ENCODE measurements at regions not wholly inside any gene's neighbourhood (a gene's known extent, or its start where the extent isn't known, plus 50 kb on each side); places are given as distances from the start of the nearest gene placed in this dataset.

GRCh38 chr4:181682367-181683047 lies 560.7 kb upstream of the TENM3 start:
- H3K36me3 ChIP-seq (ENCODE audit: control insufficient read depth in 1 of 2, insufficient read depth in 2 of 2, low read length in 2 of 2), result no peaks in the 10 kb centered on the region

GRCh38 chr4:181684310-181684709 lies 558.9 kb upstream of the TENM3 start:
- no peaks in the 10 kb centered on the region for H3K4me1 ChIP-seq (ENCODE audit: control insufficient read depth in 1 of 2, insufficient read depth in 2 of 2, low read length in 2 of 2)
- H3K9ac ChIP-seq (ENCODE audit: low read depth in 1 of 2, low read length in 2 of 2), result no peak overlapping the region

More at GRCh38 chr4:181682367-181683047, 560.7 kb upstream of the TENM3 start:
- H3K27me3 ChIP-seq (ENCODE audit: control insufficient read depth in 1 of 2, insufficient read depth in 2 of 2, low read length in 2 of 2), result no peaks in the 10 kb centered on the region
- H3K9me3 ChIP-seq (ENCODE audit: control insufficient read depth in 1 of 2, low read length in 2 of 2), result no peaks in the 10 kb centered on the region
- no peaks in the 10 kb centered on the region for H3K4me1 ChIP-seq (ENCODE audit: control insufficient read depth in 1 of 2, insufficient read depth in 2 of 2, low read length in 2 of 2)
- H3K9ac ChIP-seq (ENCODE audit: low read depth in 1 of 2, low read length in 2 of 2), result no peak overlapping the region
- H3K4me3 ChIP-seq (ENCODE audit: low read depth in 1 of 2, low read length in 2 of 2), result no peak overlapping the region
- no peak overlapping the region for H3K27ac ChIP-seq (ENCODE audit: low read depth, low read length)

GRCh38 chr4:181685461-181685860 lies 557.7 kb upstream of the TENM3 start:
- Histone ChIP-seq H3K27me3 (ENCODE audit: control insufficient read depth in 1 of 2, insufficient read depth in 2 of 2, low read length in 2 of 2) (no peaks in the 10 kb centered on the region), H3K9ac (ENCODE audit: low read depth in 1 of 2, low read length in 2 of 2) (no peak overlapping the region), H3K4me3 (ENCODE audit: low read depth in 1 of 2, low read length in 2 of 2) (no peak overlapping the region), H3K27ac (ENCODE audit: low read depth, low read length) (no peak overlapping the region), H3K4me1 (ENCODE audit: control insufficient read depth in 1 of 2, insufficient read depth in 2 of 2, low read length in 2 of 2) (no peaks in the 10 kb centered on the region), H3K9me3 (ENCODE audit: control insufficient read depth in 1 of 2, low read length in 2 of 2) (no peaks in the 10 kb centered on the region), H3K36me3 (ENCODE audit: control insufficient read depth in 1 of 2, insufficient read depth in 2 of 2, low read length in 2 of 2) (no peaks in the 10 kb centered on the region)

More at GRCh38 chr4:181684310-181684709, 558.9 kb upstream of the TENM3 start:
- no peaks in the 10 kb centered on the region for H3K9me3 ChIP-seq (ENCODE audit: control insufficient read depth in 1 of 2, low read length in 2 of 2)
- H3K27ac ChIP-seq (ENCODE audit: low read depth, low read length), result no peak overlapping the region
- H3K36me3 ChIP-seq (ENCODE audit: control insufficient read depth in 1 of 2, insufficient read depth in 2 of 2, low read length in 2 of 2), result no peaks in the 10 kb centered on the region
- H3K27me3 ChIP-seq (ENCODE audit: control insufficient read depth in 1 of 2, insufficient read depth in 2 of 2, low read length in 2 of 2), result no peaks in the 10 kb centered on the region
- no peak overlapping the region for H3K4me3 ChIP-seq (ENCODE audit: low read depth in 1 of 2, low read length in 2 of 2)

- no peaks in the 10 kb centered on the region for H3K27me3 ChIP-seq (ENCODE audit: control insufficient read depth in 1 of 2, insufficient read depth in 2 of 2, low read length in 2 of 2)
- no peak overlapping the region for H3K27ac ChIP-seq (ENCODE audit: low read depth, low read length)
Measured at GRCh38 chr4:181685911-181686310, 557.3 kb upstream of the TENM3 start.

GRCh38 chr4:181687116-181687515 lies 556.1 kb upstream of the TENM3 start:
- no peaks in the 10 kb centered on the region for H3K27me3 ChIP-seq (ENCODE audit: control insufficient read depth in 1 of 2, insufficient read depth in 2 of 2, low read length in 2 of 2)
- H3K4me1 ChIP-seq (ENCODE audit: control insufficient read depth in 1 of 2, insufficient read depth in 2 of 2, low read length in 2 of 2), result no peaks in the 10 kb centered on the region
- no peaks in the 10 kb centered on the region for H3K36me3 ChIP-seq (ENCODE audit: control insufficient read depth in 1 of 2, insufficient read depth in 2 of 2, low read length in 2 of 2)
- no peak overlapping the region for H3K9ac ChIP-seq (ENCODE audit: low read depth in 1 of 2, low read length in 2 of 2)
- no peak overlapping the region for H3K4me3 ChIP-seq (ENCODE audit: low read depth in 1 of 2, low read length in 2 of 2)
- H3K27ac ChIP-seq (ENCODE audit: low read depth, low read length), result no peak overlapping the region
- no peaks in the 10 kb centered on the region for H3K9me3 ChIP-seq (ENCODE audit: control insufficient read depth in 1 of 2, low read length in 2 of 2)

More at GRCh38 chr4:181685911-181686310, 557.3 kb upstream of the TENM3 start:
- Histone ChIP-seq H3K9me3 (ENCODE audit: control insufficient read depth in 1 of 2, low read length in 2 of 2) (no peaks in the 10 kb centered on the region), H3K4me1 (ENCODE audit: control insufficient read depth in 1 of 2, insufficient read depth in 2 of 2, low read length in 2 of 2) (no peaks in the 10 kb centered on the region), H3K9ac (ENCODE audit: low read depth in 1 of 2, low read length in 2 of 2) (no peak overlapping the region), H3K36me3 (ENCODE audit: control insufficient read depth in 1 of 2, insufficient read depth in 2 of 2, low read length in 2 of 2) (no peaks in the 10 kb centered on the region), H3K4me3 (ENCODE audit: low read depth in 1 of 2, low read length in 2 of 2) (no peak overlapping the region)

DNA sequence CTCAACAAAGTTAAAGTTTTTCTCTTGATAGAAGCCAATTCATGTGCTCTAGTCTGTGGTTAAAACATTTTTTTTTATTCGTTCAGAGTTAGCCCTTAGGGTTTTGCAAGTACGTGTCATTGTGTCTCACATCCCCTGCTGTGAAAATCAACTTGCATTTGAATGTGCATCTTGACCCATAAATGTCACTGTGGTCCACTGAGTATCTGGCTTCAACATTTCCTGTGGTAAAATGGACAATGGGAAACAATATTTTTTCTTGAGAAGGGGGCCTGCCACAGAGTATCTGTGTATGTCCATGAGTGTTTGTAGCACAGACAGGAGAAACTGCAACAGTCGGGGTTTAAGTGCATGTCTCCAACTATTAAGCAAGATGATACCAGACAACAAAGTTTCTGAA lies 554.8 kb upstream of the TENM3 start:
- no peaks in the 10 kb centered on the region for H3K9me3 ChIP-seq (ENCODE audit: control insufficient read depth in 1 of 2, low read length in 2 of 2)
- H3K36me3 ChIP-seq (ENCODE audit: control insufficient read depth in 1 of 2, insufficient read depth in 2 of 2, low read length in 2 of 2), result no peaks in the 10 kb centered on the region
- H3K4me3 ChIP-seq (ENCODE audit: low read depth in 1 of 2, low read length in 2 of 2), result no peak overlapping the region
- no peak overlapping the region for H3K27ac ChIP-seq (ENCODE audit: low read depth, low read length)
- no peaks in the 10 kb centered on the region for H3K27me3 ChIP-seq (ENCODE audit: control insufficient read depth in 1 of 2, insufficient read depth in 2 of 2, low read length in 2 of 2)
- H3K9ac ChIP-seq (ENCODE audit: low read depth in 1 of 2, low read length in 2 of 2), result no peak overlapping the region
- no peaks in the 10 kb centered on the region for H3K4me1 ChIP-seq (ENCODE audit: control insufficient read depth in 1 of 2, insufficient read depth in 2 of 2, low read length in 2 of 2)

DNA sequence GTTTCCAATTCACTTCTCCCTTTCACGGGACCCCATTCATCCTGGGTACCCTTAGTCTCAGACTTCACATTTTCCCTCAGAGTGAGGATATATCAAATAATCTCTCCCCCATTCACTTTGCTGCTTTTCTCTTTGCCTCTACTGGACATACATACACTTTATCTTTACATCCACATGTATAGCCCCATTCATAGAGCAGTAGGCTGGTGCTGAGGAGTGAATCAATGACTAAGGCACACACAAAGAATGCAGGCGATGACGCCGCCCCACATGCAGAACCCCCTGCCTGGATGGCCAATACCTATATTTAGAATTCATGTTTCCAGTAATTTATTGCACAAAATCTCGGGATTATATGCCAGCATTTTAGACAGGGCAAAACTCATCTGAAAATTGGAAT lies 554.3 kb upstream of the TENM3 start:
- no peak overlapping the region for H3K27ac ChIP-seq (ENCODE audit: low read depth, low read length)
- no peaks in the 10 kb centered on the region for H3K4me1 ChIP-seq (ENCODE audit: control insufficient read depth in 1 of 2, insufficient read depth in 2 of 2, low read length in 2 of 2)
- no peaks in the 10 kb centered on the region for H3K9me3 ChIP-seq (ENCODE audit: control insufficient read depth in 1 of 2, low read length in 2 of 2)
- H3K4me3 ChIP-seq (ENCODE audit: low read depth in 1 of 2, low read length in 2 of 2), result no peak overlapping the region
- H3K36me3 ChIP-seq (ENCODE audit: control insufficient read depth in 1 of 2, insufficient read depth in 2 of 2, low read length in 2 of 2), result no peaks in the 10 kb centered on the region
- no peak overlapping the region for H3K9ac ChIP-seq (ENCODE audit: low read depth in 1 of 2, low read length in 2 of 2)
- no peaks in the 10 kb centered on the region for H3K27me3 ChIP-seq (ENCODE audit: control insufficient read depth in 1 of 2, insufficient read depth in 2 of 2, low read length in 2 of 2)

GRCh38 chr4:181690498-181690897 lies 552.7 kb upstream of the TENM3 start:
- Histone ChIP-seq H3K9ac (ENCODE audit: low read depth in 1 of 2, low read length in 2 of 2) (no peak overlapping the region), H3K9me3 (ENCODE audit: control insufficient read depth in 1 of 2, low read length in 2 of 2) (no peaks in the 10 kb centered on the region), H3K27ac (ENCODE audit: low read depth, low read length) (no peak overlapping the region), H3K4me1 (ENCODE audit: control insufficient read depth in 1 of 2, insufficient read depth in 2 of 2, low read length in 2 of 2) (no peaks in the 10 kb centered on the region), H3K36me3 (ENCODE audit: control insufficient read depth in 1 of 2, insufficient read depth in 2 of 2, low read length in 2 of 2) (no peaks in the 10 kb centered on the region), H3K4me3 (ENCODE audit: low read depth in 1 of 2, low read length in 2 of 2) (no peak overlapping the region), H3K27me3 (ENCODE audit: control insufficient read depth in 1 of 2, insufficient read depth in 2 of 2, low read length in 2 of 2) (no peaks in the 10 kb centered on the region)

DNA sequence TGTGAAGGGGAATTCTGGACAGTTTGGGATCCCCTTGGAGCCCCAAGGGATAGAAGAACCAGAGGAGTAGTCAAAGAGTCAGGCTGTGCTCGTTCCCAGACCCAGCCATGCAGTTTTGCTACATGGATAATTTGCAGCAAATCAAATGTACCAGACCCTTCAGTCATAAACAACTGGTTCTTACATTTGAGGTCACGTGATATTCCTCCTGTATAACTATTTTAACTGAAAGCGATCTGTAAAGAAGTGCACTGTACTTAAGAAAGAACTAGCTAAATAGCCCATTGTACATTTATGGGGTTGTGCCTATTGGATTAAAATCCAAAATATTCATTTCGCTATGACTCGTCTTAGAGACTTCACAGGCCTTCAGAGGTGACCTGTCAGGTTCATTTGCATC lies 550.2 kb upstream of the TENM3 start:
- Histone ChIP-seq H3K9me3 (ENCODE audit: control insufficient read depth in 1 of 2, low read length in 2 of 2) (no peaks in the 10 kb centered on the region), H3K9ac (ENCODE audit: low read depth in 1 of 2, low read length in 2 of 2) (no peak overlapping the region), H3K27me3 (ENCODE audit: control insufficient read depth in 1 of 2, insufficient read depth in 2 of 2, low read length in 2 of 2) (no peaks in the 10 kb centered on the region), H3K4me1 (ENCODE audit: control insufficient read depth in 1 of 2, insufficient read depth in 2 of 2, low read length in 2 of 2) (no peaks in the 10 kb centered on the region), H3K27ac (ENCODE audit: low read depth, low read length) (no peak overlapping the region), H3K4me3 (ENCODE audit: low read depth in 1 of 2, low read length in 2 of 2) (no peak overlapping the region), H3K36me3 (ENCODE audit: control insufficient read depth in 1 of 2, insufficient read depth in 2 of 2, low read length in 2 of 2) (no peaks in the 10 kb centered on the region)

DNA sequence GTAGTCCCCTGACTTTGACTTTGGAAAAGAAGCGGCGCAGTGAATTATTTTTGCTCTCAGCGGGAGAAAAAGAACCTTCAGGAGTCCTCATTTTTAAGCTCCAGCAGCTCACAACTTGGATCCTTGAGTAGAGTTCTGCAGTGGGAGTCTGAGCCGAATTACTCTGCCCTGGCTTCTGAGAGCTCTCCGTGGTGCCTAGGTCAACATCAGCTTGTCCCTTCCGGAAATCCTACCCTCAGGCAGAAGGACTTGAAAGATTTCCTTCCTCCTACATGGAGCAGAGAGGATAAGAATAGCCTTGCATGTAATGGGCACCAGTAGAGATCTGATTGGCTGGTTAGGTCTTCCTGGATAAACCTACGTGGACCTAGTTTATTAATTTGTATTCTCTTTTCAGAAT lies 549.7 kb upstream of the TENM3 start:
- H3K36me3 ChIP-seq (ENCODE audit: control insufficient read depth in 1 of 2, insufficient read depth in 2 of 2, low read length in 2 of 2), result no peaks in the 10 kb centered on the region
- H3K27ac ChIP-seq (ENCODE audit: low read depth, low read length), result no peak overlapping the region
- H3K9me3 ChIP-seq (ENCODE audit: control insufficient read depth in 1 of 2, low read length in 2 of 2), result no peaks in the 10 kb centered on the region
- H3K4me1 ChIP-seq (ENCODE audit: control insufficient read depth in 1 of 2, insufficient read depth in 2 of 2, low read length in 2 of 2), result no peaks in the 10 kb centered on the region
- H3K4me3 ChIP-seq (ENCODE audit: low read depth in 1 of 2, low read length in 2 of 2), result no peak overlapping the region
- no peaks in the 10 kb centered on the region for H3K27me3 ChIP-seq (ENCODE audit: control insufficient read depth in 1 of 2, insufficient read depth in 2 of 2, low read length in 2 of 2)
- no peak overlapping the region for H3K9ac ChIP-seq (ENCODE audit: low read depth in 1 of 2, low read length in 2 of 2)
